GM18508 (cell line): ENCODE measurements at regions not wholly inside any gene's neighbourhood (a gene's known extent, or its start where the extent isn't known, plus 50 kb on each side); places are given as distances from the start of the nearest gene placed in this dataset.

Source experiments
- ATAC-seq: cut with Tn5 transposase; IDR thresholded peaks from one replicate; pipeline ENCODE4 v1.9.1; 2021; ENCODE audit warnings: moderate number of reproducible peaks; ENCODE audit not compliant: insufficient read depth, unreplicated experiment

- no peak for ATAC-seq
These were observed 554.7 kb downstream of the GALR1 start for GRCh38 chr18:77804382-77804781.

- ATAC-seq: no peak
These were observed 558.0 kb downstream of the GALR1 start for GRCh38 chr18:77807650-77808049.

- ATAC-seq: no peak
These were observed 561.9 kb downstream of the GALR1 start for GRCh38 chr18:77811503-77811902.

- ATAC-seq: no peak
These were observed 566.2 kb downstream of the GALR1 start for GRCh38 chr18:77815666-77816338.

GRCh38 chr18:77818328-77818727, 568.7 kb downstream of the GALR1 start:
- ATAC-seq: no peak

- ATAC-seq: no peak
These were observed 570.8 kb downstream of the GALR1 start for GRCh38 chr18:77820472-77820871.

GRCh38 chr18:77821892-77822291, 572.2 kb downstream of the GALR1 start:
- no peak for ATAC-seq

- ATAC-seq: no peak
These were observed 573.0 kb downstream of the GALR1 start for GRCh38 chr18:77822632-77823031.

- no peak for ATAC-seq
These were observed 584.2 kb downstream of the GALR1 start for GRCh38 chr18:77833807-77834206.

GRCh38 chr18:77851802-77852201, 602.2 kb downstream of the GALR1 start:
- no peak for ATAC-seq

- no peak for ATAC-seq
These were observed 604.2 kb downstream of the GALR1 start for GRCh38 chr18:77853859-77854258.

- no peak for ATAC-seq
These were observed 608.3 kb downstream of the GALR1 start for GRCh38 chr18:77857678-77858655.

- no peak for ATAC-seq
These were observed 610.0 kb downstream of the GALR1 start for GRCh38 chr18:77859634-77860033.

GRCh38 chr18:77862066-77862757, 612.6 kb downstream of the GALR1 start:
- ATAC-seq: no peak

- no peak for ATAC-seq
These were observed 616.2 kb downstream of the GALR1 start for GRCh38 chr18:77865853-77866252.

GRCh38 chr18:77866351-77866750, 616.7 kb downstream of the GALR1 start:
- no peak for ATAC-seq

GRCh38 chr18:77870199-77870598, 620.6 kb downstream of the GALR1 start:
- no peak for ATAC-seq

- ATAC-seq: no peak
These were observed 621.2 kb downstream of the GALR1 start for GRCh38 chr18:77870894-77871293.

GRCh38 chr18:77872166-77872565, 622.5 kb downstream of the GALR1 start:
- no peak for ATAC-seq

GRCh38 chr18:77876319-77876865, 626.7 kb downstream of the GALR1 start:
- ATAC-seq: no peak

GRCh38 chr18:77879829-77880228, 630.2 kb downstream of the GALR1 start:
- ATAC-seq: no peak
